ENCODE measurements at regions not wholly inside any gene's neighbourhood (a gene's known extent, or its start where the extent isn't known, plus 50 kb on each side); places are given as distances from the start of the nearest gene placed in this dataset.

- TF ChIP-seq CTCF (conservative IDR thresholded peaks at IDR 0.05; ENCODE audit: low read depth, low read length) (no peak), EZH2 (IDR thresholded peaks at IDR 0.05; ENCODE audit: borderline replicate concordance, low read depth, low read length, poor library complexity, severe bottlenecking) (no peak)
Observed at GRCh38 chr4:181870326-181870725, 372.9 kb upstream of the TENM3 start.
